Loucy (cell line): ENCODE measurements at regions not wholly inside any gene's neighbourhood (a gene's known extent, or its start where the extent isn't known, plus 50 kb on each side); places are given as distances from the start of the nearest gene placed in this dataset.

Source experiments
- H2AFZ ChIP-seq: fragments of 200-600 bp; sonication (generic); 2 replicates; pipeline ENCODE4 v1.6.0; 2016; ENCODE audit warnings: antibody characterized with exemption, mild to moderate bottlenecking, low read length, moderate library complexity
- H3F3A ChIP-seq: fragments of 200-600 bp; 2 replicates; pipeline ENCODE4 v1.6.0; 2016; ENCODE audit warnings: antibody characterized with exemption, low read depth, mild to moderate bottlenecking
- H3K27me3 ChIP-seq: fragments of 200-600 bp; sonication (generic); 2 replicates; pipeline ENCODE4 v1.6.1; 2014; ENCODE audit warnings: low read length, mild to moderate bottlenecking; ENCODE audit not compliant: insufficient read depth, poor library complexity, severe bottlenecking
- H3K36me3 ChIP-seq: fragments of 200-600 bp; sonication (generic); 2 replicates; pipeline ENCODE4 v1.6.1; 2016; ENCODE audit warnings: low read length; ENCODE audit not compliant: insufficient read depth
- H3K4me1 ChIP-seq: fragments of 200-600 bp; sonication (generic); 2 replicates; pipeline ENCODE4 v1.5.1; 2014; ENCODE audit warnings: low read length, mild to moderate bottlenecking; ENCODE audit not compliant: insufficient read depth, poor library complexity, severe bottlenecking
- H3K4me2 ChIP-seq: fragments of 200-600 bp; sonication (generic); 2 replicates; pipeline ENCODE4 v1.6.0; 2014; ENCODE audit warnings: antibody characterized with exemption, low read length, low read depth, mild to moderate bottlenecking; ENCODE audit not compliant: poor library complexity, severe bottlenecking
- H3K4me3 ChIP-seq: fragments of 200-600 bp; sonication (generic); 2 replicates; pipeline ENCODE4 v1.5.1; 2014; ENCODE audit warnings: low read length, mild to moderate bottlenecking, mixed read lengths; ENCODE audit not compliant: poor library complexity, severe bottlenecking
- H3K79me2 ChIP-seq: fragments of 200-600 bp; sonication (generic); 2 replicates; pipeline ENCODE4 v1.6.1; 2014; ENCODE audit warnings: low read length; ENCODE audit not compliant: insufficient read depth
- H3K9ac ChIP-seq: fragments of 200-600 bp; sonication (generic); 2 replicates; pipeline ENCODE4 v1.6.0; 2014; ENCODE audit warnings: mild to moderate bottlenecking, low read depth, low read length, moderate library complexity; ENCODE audit not compliant: poor library complexity, severe bottlenecking
- H3K9me2 ChIP-seq: fragments of 200-600 bp; sonication (generic); replicated peaks from 2 replicates; pipeline ENCODE4 v1.6.1; 2016; ENCODE audit warnings: low read depth, low read length, mixed read lengths
- H3K9me3 ChIP-seq: fragments of 200-600 bp; sonication (generic); 2 replicates; pipeline ENCODE4 v1.6.1; 2014; ENCODE audit warnings: mild to moderate bottlenecking, antibody characterized with exemption, low read length, low read depth; ENCODE audit not compliant: insufficient read depth
- H4K20me1 ChIP-seq: fragments of 200-600 bp; sonication (generic); 2 replicates; pipeline ENCODE4 v1.6.0; 2014; ENCODE audit warnings: antibody characterized with exemption, low read length, mild to moderate bottlenecking; ENCODE audit not compliant: insufficient read depth, poor library complexity, severe bottlenecking
- CTCF ChIP-seq: fragments of 200-600 bp; sonication (generic); conservative IDR thresholded peaks from 2 replicates; pipeline ENCODE4 v1.5.1; 2014; ENCODE audit warnings: mild to moderate bottlenecking, antibody characterized with exemption, low read length
- EZH2phosphoT487 ChIP-seq: fragments of 200-600 bp; IDR thresholded peaks from 2 replicates; pipeline ENCODE4 v1.6.1; 2018; ENCODE audit warnings: antibody characterized with exemption, mild to moderate bottlenecking, moderate library complexity, borderline replicate concordance

- Histone ChIP-seq H3K79me2 (no peaks in the 10 kb centered on the region), H4K20me1 (no peaks in the 10 kb centered on the region), H3K27me3 (no peaks in the 10 kb centered on the region), H3F3A (no peaks in the 10 kb centered on the region), H3K9ac (no peak overlapping the region), H3K4me2 (no peak overlapping the region), H2AFZ (no peak overlapping the region), H3K36me3 (no peaks in the 10 kb centered on the region), H3K9me2 (no peaks in the 10 kb centered on the region), H3K4me3 (no peak overlapping the region), H3K4me1 (no peaks in the 10 kb centered on the region), H3K9me3 (no peaks in the 10 kb centered on the region)
- TF ChIP-seq EZH2phosphoT487: no peak
- TF ChIP-seq CTCF: no peak
Observed at GRCh38 chrX:143304518-143304917, 212.8 kb downstream of the SPANXN3 start.

- Histone ChIP-seq H2AFZ (no peak overlapping the region), H3K4me2 (no peak overlapping the region), H3K4me1 (no peaks in the 10 kb centered on the region), H3K4me3 (no peak overlapping the region), H3K9ac (no peak overlapping the region), H3K79me2 (no peaks in the 10 kb centered on the region), H4K20me1 (no peaks in the 10 kb centered on the region), H3F3A (no peaks in the 10 kb centered on the region), H3K36me3 (no peaks in the 10 kb centered on the region), H3K9me3 (no peaks in the 10 kb centered on the region), H3K27me3 (no peaks in the 10 kb centered on the region), H3K9me2 (no peaks in the 10 kb centered on the region)
- TF ChIP-seq EZH2phosphoT487: no peak
- no peak for TF ChIP-seq CTCF
Observed at GRCh38 chrX:143304025-143304424, 213.2 kb downstream of the SPANXN3 start.

GRCh38 chrX:143298663-143299241 is 218.5 kb downstream of the SPANXN3 start:
- H3K9me3 ChIP-seq: no peaks in the 10 kb centered on the region
- H4K20me1 ChIP-seq: no peaks in the 10 kb centered on the region

GRCh38 chrX:143296521-143296920 is 220.8 kb downstream of the SPANXN3 start:
- no peak overlapping the region for H3K9ac ChIP-seq
- no peaks in the 10 kb centered on the region for H3F3A ChIP-seq
- no peak overlapping the region for H2AFZ ChIP-seq
- no peak overlapping the region for H3K4me2 ChIP-seq
- no peaks in the 10 kb centered on the region for H3K36me3 ChIP-seq
- no peaks in the 10 kb centered on the region for H3K27me3 ChIP-seq
- no peaks in the 10 kb centered on the region for H3K79me2 ChIP-seq
- H3K4me3 ChIP-seq: no peak overlapping the region
- no peaks in the 10 kb centered on the region for H3K9me3 ChIP-seq
- no peak for TF ChIP-seq CTCF
- TF ChIP-seq EZH2phosphoT487: no peak
- no peaks in the 10 kb centered on the region for H3K4me1 ChIP-seq
- no peaks in the 10 kb centered on the region for H3K9me2 ChIP-seq
- H4K20me1 ChIP-seq: no peaks in the 10 kb centered on the region

More at GRCh38 chrX:143298663-143299241, 218.5 kb downstream of the SPANXN3 start:
- no peaks in the 10 kb centered on the region for H3K27me3 ChIP-seq
- no peak for TF ChIP-seq EZH2phosphoT487
- no peaks in the 10 kb centered on the region for H3K4me1 ChIP-seq
- no peak overlapping the region for H3K9ac ChIP-seq
- H3K36me3 ChIP-seq: no peaks in the 10 kb centered on the region
- no peak overlapping the region for H3K4me2 ChIP-seq
- no peaks in the 10 kb centered on the region for H3F3A ChIP-seq
- H3K79me2 ChIP-seq: no peaks in the 10 kb centered on the region
- no peaks in the 10 kb centered on the region for H3K9me2 ChIP-seq
- H2AFZ ChIP-seq: no peak overlapping the region
- no peak overlapping the region for H3K4me3 ChIP-seq
